GM15510 (cell line): ENCODE measurements at regions not wholly inside any gene's neighbourhood (a gene's known extent, or its start where the extent isn't known, plus 50 kb on each side); places are given as distances from the start of the nearest gene placed in this dataset.

Source experiments
- POLR2A ChIP-seq: IDR thresholded peaks from 3 replicates; pipeline ENCODE4 v1.6.1; 2011; ENCODE audit warnings: borderline replicate concordance; ENCODE audit not compliant: insufficient read length; ENCODE audit errors: extremely low read depth

DNA sequence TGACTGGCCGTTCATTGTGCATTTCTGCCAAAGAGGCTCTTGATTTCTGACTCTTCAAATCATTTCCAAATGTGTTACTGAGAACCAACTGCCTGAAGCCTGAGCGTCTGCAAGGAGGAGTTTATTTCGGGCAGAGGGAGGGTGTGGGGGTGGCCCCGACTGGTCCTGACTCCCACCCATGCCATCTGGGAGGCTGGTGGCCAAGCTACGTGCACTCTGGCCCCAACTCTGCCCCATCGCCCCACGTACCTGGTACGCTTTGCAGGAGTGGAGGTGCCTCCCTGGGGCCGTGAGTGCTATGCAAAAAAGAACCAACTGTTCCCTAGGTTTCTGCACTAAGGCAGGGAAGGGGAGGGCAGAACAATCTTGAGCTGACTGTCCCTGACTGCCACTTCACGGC is 846.8 kb downstream of the BRD1 start:
- no peak for TF ChIP-seq POLR2A

DNA sequence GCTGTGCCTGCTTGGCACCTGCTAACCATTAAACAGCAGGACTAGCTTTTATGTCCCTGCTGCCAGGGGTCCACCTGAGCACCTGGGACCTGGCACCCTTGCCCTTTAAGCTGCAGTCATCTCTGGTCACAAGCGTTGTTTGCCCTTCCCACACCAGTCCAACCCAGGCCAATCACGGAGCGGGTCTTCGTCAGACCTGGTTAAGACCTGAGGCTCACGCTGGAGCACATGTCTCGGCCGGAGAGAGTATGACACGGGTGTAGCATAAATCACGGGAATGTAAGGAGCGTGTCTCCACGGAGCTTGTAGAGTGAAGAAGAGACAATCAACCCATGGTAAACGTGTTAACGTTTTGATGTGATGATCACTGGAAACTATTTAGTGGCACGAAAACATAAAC is 847.3 kb downstream of the BRD1 start:
- no peak for TF ChIP-seq POLR2A

DNA sequence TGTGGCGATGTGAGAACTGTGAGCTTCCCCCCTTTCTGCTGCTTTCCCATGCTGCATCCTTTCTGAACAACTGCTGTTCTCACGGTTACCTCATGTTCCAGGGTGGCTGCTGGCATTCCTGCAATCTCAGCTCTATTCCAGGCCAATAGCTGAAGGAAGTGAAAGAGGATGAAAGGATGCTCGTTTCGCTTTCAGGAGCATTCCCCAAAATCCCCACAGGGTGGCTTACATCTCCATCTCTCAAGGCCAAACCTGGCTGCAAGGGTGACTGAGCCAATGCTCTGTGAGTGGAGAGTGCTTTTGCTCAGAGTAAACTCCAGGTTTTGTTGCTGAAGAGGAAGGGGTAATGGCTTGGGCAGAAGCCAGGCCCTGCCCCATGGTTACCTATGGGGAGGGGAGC is 848.2 kb downstream of the BRD1 start:
- no peak for TF ChIP-seq POLR2A

DNA sequence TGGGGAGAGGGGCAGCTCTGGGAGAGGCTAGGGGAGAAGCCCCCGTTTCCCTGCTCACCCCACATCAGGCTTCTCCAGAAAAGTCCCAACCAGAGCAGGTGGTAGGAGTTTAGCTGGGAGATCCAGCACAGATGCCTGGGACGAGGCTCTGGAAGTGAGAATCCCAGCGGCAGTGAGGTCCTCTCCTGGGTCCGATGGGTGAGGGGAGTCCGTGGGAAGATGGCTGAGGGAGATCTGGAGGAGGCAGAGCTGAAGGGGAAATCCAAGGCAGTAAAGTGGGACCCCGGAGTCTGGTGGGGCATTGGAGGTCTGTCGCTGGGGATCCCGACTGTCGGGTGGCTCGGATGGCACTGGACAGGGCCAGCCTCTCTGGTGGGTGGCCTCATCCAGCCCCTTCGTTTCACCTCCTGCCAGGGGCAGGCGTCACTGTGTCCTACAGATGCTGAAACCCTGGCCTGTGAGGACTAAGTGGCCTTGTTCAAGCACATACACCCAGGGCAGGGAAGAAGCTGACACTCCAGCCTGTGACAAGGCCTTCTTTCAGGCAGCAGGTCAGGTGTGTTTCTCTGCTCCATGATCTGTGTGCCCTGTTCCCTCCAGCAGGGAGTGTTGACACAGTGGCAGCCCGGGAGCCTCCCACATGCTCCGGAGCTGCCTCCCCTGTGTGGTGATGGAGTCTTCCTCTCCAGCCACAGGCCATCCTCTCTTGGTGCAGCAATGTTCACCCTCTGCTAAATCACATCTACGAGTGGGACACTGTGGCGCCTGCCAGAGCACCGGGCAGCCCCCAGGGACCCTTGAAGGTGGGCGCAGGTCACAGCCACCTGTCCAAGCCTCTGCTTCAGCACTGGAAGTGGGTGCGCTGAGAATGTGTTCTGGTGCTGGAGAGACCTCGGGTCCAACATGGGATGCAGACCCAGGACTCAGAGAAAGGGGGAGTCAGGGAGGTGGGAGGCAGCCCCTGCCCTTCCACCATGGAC is 850.8 kb downstream of the BRD1 start:
- TF ChIP-seq POLR2A: no peak

DNA sequence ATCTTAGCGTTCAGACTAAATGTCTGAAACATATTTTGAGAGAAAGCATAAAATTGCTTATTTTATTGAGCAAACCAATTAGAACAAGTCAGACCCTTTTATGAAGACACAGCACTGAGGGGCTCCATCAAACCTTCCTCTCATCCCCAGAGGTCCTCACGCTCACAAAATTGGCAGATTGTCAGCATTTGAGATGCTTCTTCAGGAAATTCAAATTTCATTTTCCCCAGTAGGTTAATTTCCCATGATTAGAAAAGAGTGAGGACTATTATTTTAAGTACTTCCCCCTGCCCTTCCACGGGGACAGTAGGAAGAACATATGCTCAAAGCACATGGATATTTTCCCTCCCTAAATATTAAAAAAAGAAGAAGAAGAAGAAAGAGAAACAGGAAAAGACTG is 851.8 kb downstream of the BRD1 start:
- TF ChIP-seq POLR2A: no peak

- no peak for TF ChIP-seq POLR2A
Observed at GRCh38 chr22:48975316-48975741, 852.3 kb downstream of the BRD1 start.

DNA sequence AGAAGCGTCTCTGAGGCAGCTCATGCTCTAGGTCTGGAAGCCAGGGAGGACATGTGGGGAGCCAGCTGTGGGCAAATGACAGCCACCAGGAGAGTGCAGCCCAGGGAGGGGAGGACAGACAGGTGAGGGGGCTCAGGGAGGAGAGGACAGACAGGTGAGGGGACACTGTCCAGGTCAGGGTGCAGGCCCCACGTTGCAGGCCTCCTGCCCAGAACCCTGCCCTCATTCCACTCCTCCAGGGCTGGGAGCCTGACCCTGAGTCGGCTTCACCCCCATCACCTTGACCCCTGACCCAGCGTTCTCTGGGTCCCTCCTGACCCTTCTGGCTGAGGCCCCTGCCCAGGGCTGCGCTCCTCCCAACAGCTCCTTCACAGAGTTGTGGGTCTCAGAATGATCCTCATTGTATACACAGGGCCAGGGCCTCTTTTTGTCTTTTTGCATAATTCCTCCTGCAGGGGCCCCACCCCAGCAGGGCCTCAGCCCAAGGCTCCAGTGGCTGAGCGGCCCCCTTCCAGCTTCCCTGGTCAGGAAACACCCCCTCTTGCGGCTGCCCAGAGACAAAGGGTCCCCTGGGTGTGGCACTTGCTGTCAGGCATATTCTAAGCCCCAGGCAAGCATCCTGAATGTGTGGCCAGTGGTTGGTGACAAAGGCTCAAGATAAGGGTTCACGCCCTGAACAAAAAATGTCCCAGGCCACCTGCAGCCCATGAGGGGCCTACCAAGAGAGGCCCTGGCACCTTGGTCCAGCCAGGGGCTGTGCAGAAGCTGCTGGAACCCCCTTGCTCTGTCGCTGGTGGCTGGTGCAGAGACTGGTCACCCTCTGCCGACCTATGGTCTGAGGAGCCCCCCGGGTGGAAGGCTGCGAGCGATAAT is 853.0 kb downstream of the BRD1 start:
- TF ChIP-seq POLR2A: no peak

- no peak for TF ChIP-seq POLR2A
Observed at GRCh38 chr22:48973694-48974041, 854.0 kb downstream of the BRD1 start.

DNA sequence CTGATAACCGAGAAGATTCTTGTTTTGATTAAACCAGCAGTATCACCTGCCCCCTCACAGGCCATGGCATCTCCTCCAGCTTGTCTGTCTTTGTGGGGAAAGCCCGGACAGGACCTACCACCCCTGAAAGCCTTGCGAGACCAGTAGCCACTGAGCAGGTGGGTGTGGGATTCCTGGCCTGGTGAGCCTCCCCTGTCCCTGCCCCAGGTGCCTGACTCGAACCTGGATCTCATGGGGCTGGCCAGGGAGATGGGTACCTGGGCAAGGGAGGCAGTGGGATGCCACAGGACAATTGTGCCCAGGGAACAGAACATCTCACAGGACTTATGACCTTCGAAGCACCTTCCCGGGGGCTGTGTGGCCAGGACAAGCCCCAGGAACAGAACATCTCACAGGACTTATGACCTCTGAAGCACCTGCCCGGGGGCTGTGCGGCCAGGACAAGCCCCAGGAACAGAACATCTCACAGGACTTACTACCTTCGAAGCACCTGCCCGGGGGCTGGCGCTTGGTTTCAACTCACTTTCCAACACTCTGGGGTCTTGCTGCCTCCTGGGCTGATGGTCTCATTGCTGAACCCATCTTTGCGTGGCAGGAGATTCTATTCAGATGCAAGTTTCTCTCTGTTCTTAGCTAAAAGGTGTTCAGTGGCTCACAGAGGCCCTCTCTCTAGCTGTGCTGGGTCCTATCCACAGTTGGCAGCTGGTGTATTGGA is 854.5 kb downstream of the BRD1 start:
- TF ChIP-seq POLR2A: no peak

DNA sequence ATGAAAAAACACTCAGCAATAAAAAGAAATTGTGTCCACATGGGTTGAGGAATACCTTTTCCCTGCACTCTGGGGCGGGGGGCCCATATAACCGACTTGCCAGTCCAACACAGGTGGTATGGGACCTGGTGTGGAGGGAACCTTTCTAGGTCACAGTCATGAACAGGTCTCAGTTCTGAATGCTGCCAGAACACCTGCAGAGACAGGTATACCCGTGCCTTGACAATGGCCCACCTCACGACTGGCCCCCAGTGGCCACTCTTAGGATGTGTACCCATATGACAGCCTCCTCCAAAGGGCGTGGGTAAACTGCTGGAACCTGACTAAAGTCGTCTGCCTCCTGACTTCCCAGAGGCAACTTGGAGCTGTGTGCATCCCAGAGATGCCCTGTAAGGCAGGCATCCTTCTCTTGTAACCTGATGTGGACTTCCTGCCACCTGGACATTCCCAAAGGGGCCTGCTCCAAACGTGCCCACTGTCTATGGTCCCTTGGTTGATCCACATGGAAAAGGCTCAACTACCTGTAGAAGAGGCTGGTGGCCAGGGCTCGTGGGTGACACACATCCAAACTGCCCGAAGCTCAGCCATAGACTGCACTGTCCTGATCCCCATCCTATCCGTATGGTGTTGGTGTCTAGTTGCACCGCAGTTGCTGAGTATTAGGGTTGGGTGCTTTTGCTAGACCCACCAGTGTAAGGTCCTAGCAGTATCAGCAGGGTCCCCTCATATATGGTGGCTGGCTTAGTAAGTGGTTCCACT is 859.3 kb downstream of the BRD1 start:
- no peak for TF ChIP-seq POLR2A

DNA sequence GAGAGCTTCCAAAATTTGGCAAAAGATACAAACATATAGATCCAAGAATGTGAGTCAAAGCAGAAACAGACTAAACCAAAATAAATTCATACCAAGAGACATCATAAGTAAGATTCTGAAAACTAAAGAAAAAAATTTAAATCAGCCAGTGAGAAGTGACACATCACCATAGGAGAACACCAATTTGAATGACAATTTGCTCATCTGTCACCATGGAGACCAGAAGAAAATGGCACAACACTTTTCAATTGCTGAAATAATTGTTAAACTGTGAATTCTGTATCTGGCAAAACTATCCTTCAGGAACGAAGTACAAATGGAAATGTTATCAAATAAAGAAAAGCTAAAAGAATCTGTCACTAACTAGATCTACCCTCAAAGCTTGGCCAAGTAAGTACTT is 864.3 kb downstream of the BRD1 start:
- no peak for TF ChIP-seq POLR2A

DNA sequence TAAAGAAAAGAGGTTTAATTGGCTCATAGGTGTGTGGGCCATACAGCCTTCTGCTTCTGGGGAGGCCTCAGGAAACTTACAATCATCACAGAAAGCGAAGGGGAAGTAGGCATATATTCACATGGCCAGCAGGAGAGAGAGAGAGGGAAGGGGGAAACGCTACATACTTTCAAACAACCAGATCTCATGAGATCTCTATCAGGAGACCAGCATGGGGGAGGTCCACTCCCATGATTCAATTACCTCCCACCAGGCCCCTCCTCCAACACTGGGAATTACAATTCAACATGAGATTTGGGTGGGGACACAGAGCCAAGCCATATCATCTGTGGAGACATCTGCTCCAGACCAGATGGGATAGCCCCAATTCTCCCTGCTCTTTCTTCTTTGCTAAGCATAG is 866.0 kb downstream of the BRD1 start:
- TF ChIP-seq POLR2A: no peak

DNA sequence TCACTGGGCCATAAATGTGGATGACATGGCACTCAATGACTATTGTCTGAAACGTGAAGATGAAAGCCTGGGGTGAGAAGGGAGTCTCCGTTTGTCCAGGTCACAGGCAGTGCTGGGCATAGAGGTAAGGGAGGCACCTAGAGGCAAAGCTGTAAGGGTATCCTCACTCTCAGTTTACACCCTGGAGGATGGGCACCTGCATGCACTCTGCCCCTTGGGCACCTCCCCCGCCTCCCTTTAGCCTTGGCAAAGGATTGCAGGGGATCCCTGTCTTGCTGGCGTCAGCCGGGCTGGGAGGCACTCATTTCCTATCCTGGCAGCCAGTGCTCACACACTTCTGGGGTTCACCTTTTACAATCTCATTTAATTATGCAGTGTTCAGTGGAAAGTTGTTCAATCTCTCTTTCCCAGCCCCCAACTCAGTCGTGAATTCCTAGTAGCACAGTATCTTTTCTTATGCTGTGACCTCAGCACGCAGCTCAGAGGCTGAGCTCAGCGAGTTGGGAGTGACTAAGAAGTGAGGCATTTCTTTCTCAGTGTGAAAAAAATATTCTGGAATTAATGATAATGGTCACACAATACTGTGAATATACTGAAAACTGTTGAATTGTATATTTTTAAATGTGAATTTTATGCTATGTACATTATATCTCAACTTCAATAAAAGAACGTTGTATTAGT is 866.6 kb downstream of the BRD1 start:
- TF ChIP-seq POLR2A: no peak

- TF ChIP-seq POLR2A: no peak
Observed at GRCh38 chr22:48960576-48960975, 867.1 kb downstream of the BRD1 start.

DNA sequence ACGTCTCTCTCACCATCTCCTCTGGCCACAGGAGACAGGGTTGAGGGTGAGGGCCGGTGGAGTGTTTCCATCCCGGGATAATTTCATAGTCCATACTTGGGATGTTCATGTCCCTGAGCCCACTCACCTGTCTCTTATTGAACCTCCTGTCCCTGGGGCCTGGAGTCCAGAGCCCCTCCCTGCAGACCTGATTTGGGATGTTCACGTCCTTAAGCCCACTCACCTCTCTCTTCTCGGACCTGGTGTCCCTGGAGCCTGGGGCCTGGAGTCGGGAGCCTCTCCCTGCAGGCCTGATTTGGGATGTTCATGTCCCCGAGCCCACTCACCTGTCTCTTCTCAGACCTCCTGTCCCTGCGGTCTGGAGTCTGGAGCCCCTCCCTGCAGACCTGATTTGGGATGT is 868.2 kb downstream of the BRD1 start:
- TF ChIP-seq POLR2A: no peak

- TF ChIP-seq POLR2A: no peak
Observed at GRCh38 chr22:48957987-48958321, 869.7 kb downstream of the BRD1 start.
